K562 (cell line): ENCODE measurements at regions not wholly inside any gene's neighbourhood (a gene's known extent, or its start where the extent isn't known, plus 50 kb on each side); places are given as distances from the start of the nearest gene placed in this dataset.

Experiments used
- ATAC-seq: fragments of 200-7000 bp; cut with Tn5 transposase; 3 replicates; pipeline ENCODE4 v1.9.1; 2020; ENCODE audit warnings: moderate library complexity
- BruUV-seq: library from RNA; stranded (reverse); fragments of 400-500 nt; replicated peaks from 2 replicates; lab custom pipeline; 2021; lab: Mats Ljungman, UMichigan
- CTCF ChIA-PET: fragments of 300-600 bp; formaldehyde crosslinking; extraction: SDS; loops from one replicate; lab custom pipeline; 2021; ENCODE audit warnings: low intra/inter-chr PET ratio; lab: Yijun Ruan, JAX
- POLR2A ChIA-PET: fragments of 300-600, 350-650 bp; sonication (Branson Sonifier 250); formaldehyde crosslinking; extraction: SDS; loops from one replicate; lab custom pipeline; 2021; ENCODE audit warnings: antibody characterized with exemption, inconsistent platforms; lab: Yijun Ruan, JAX
- DNase-seq, 4 experiments: peaks; one replicate each; pipeline versions ENCODE4 v3.0.0 to v3.0.0-alpha.2; 2011 to 2018; ENCODE audit warnings: low spot score in 3 of 4, mixed read lengths in 3 of 4; ENCODE audit errors: extremely low read depth in 1 of 4
- FAIRE-seq: peaks from 2 replicates; lab custom pipeline; 2011; peaks lifted over from hg19 to GRCh38; lab: Jason Lieb, UNC
- H2AFZ ChIP-seq: 2 replicates; pipeline ENCODE4 v1.6.0; 2011; ENCODE audit warnings: low read depth, low read length, control low read depth, inconsistent platforms
- H3K27ac ChIP-seq: fragments of 200-600 bp; 3 replicates; pipeline ENCODE4 v1.8.0; 2011; ENCODE audit warnings: low read depth, mild to moderate bottlenecking, control low read depth, inconsistent platforms, low read length, moderate library complexity, mixed read lengths; ENCODE audit errors: extremely low read depth
- H3K27me3 ChIP-seq, 2 experiments: fragments of 300-600 bp in 1 of 2; 2 replicates in 1 of 2; 3 replicates in 1 of 2; pipeline versions ENCODE4 v1.6.0 to v1.8.0; 2011; ENCODE audit warnings: inconsistent platforms in 2 of 2, low read length in 2 of 2, mild to moderate bottlenecking in 1 of 2, mixed read lengths in 1 of 2, moderate library complexity in 1 of 2; ENCODE audit not compliant: control insufficient read depth in 2 of 2, insufficient read depth in 2 of 2
- H3K36me3 ChIP-seq: fragments of 300-600 bp; 3 replicates; pipeline ENCODE4 v1.8.0; 2011; ENCODE audit warnings: mild to moderate bottlenecking, low read length, inconsistent platforms; ENCODE audit not compliant: control insufficient read depth, insufficient read depth
- H3K4me1 ChIP-seq, 2 experiments: fragments of 200-600 bp in 1 of 2; replicated peaks in 1 of 2; 2 replicates in 1 of 2; 3 replicates in 1 of 2; pipeline versions ENCODE4 v1.5.1 to v1.8.0; 2011; ENCODE audit warnings: inconsistent platforms in 2 of 2, low read length in 2 of 2, mild to moderate bottlenecking in 1 of 2, mixed read lengths in 1 of 2, moderate library complexity in 1 of 2; ENCODE audit not compliant: control insufficient read depth in 2 of 2, insufficient read depth in 2 of 2
- H3K4me2 ChIP-seq: 2 replicates; pipeline ENCODE4 v1.6.1; 2011; ENCODE audit warnings: low read length, control low read depth, inconsistent platforms, mixed read lengths; ENCODE audit not compliant: insufficient read depth
- H3K4me3 ChIP-seq: fragments of 200-600 bp; sonication (generic), shearing (Covaris generic); 2 replicates; pipeline ENCODE4 v1.5.1; 2016; ENCODE audit warnings: control low read depth, inconsistent platforms
- H3K79me2 ChIP-seq: fragments of 200-600 bp; 3 replicates; pipeline ENCODE4 v1.8.0; 2011; ENCODE audit warnings: low read length, inconsistent platforms; ENCODE audit not compliant: control insufficient read depth, insufficient read depth
- H3K9ac ChIP-seq, 2 experiments: 2 replicates each; pipeline versions ENCODE4 v1.6.0 to v1.6.1; 2011; ENCODE audit warnings: low read depth in 2 of 2, low read length in 2 of 2, control low read depth in 1 of 2, inconsistent platforms in 1 of 2, mild to moderate bottlenecking in 1 of 2, mixed read lengths in 1 of 2; ENCODE audit not compliant: insufficient read depth in 1 of 2
- H3K9me1 ChIP-seq: one replicate; pipeline ENCODE4 v1.6.0; 2011; ENCODE audit warnings: inconsistent platforms, mild to moderate bottlenecking, low read length, moderate library complexity; ENCODE audit not compliant: control insufficient read depth, insufficient read depth
- H3K9me3 ChIP-seq: replicated peaks from 2 replicates; pipeline ENCODE4 v1.5.1; 2011; ENCODE audit warnings: low read depth, low read length, inconsistent platforms; ENCODE audit not compliant: control insufficient read depth, insufficient read depth
- H4K20me1 ChIP-seq: replicated peaks from 2 replicates; pipeline ENCODE4 v1.6.1; 2011; ENCODE audit warnings: low read length, inconsistent platforms, mixed read lengths; ENCODE audit not compliant: control insufficient read depth, insufficient read depth
- E2F6 ChIP-seq, 2 experiments: IDR thresholded peaks; 2 replicates each; pipeline ENCODE4 v1.6.1; 2011; ENCODE audit warnings: borderline replicate concordance in 1 of 2, control low read depth in 1 of 2, low read depth in 1 of 2, low read length in 1 of 2, mild to moderate bottlenecking in 1 of 2, mixed read lengths in 1 of 2, moderate library complexity in 1 of 2; ENCODE audit not compliant: insufficient read depth in 1 of 2, insufficient read length in 1 of 2, poor library complexity in 1 of 2, severe bottlenecking in 1 of 2; ENCODE audit errors: extremely low read depth in 1 of 2
- MGA ChIP-seq: fragments of 450-650 bp; IDR thresholded peaks from 2 replicates; pipeline ENCODE4 v1.6.1; 2016; ENCODE audit warnings: mild to moderate bottlenecking, moderate library complexity
- MTA2 ChIP-seq: fragments of 450-650 bp; IDR thresholded peaks from 2 replicates; pipeline ENCODE4 v1.6.1; 2016; ENCODE audit warnings: low read depth
- PKNOX1 ChIP-seq: fragments of 450-650 bp; IDR thresholded peaks from 2 replicates; pipeline ENCODE4 v1.6.1; 2016
- TAF1 ChIP-seq: IDR thresholded peaks from 2 replicates; pipeline ENCODE4 v1.6.1; 2011; ENCODE audit warnings: mild to moderate bottlenecking, low read length, moderate library complexity; ENCODE audit not compliant: insufficient read depth, control insufficient read depth, severe bottlenecking; ENCODE audit errors: extremely low read depth
- WGBS: fragments of 100-300 bp; shearing (Covaris generic); methylation state at CpG from one replicate; pipeline ENCODE4 v1.1.6; 2016; ENCODE audit warnings: low coverage, mixed read lengths; ENCODE audit not compliant: insufficient coverage; ENCODE audit errors: missing lambda C conversion rate; 5-methylcytosine and 5-hydroxymethylcytosine counted together
- in situ Hi-C: fragments of 300-500 bp; cut with MboI; formaldehyde crosslinking; loops from 4 replicates; pipeline ENCODE4 v1.15.0; 2018; ENCODE audit warnings: inconsistent platforms, mixed read lengths
- intact Hi-C: fragments of 100-400 bp; cut with micrococcal nuclease; formaldehyde crosslinking; loops from 2 replicates; pipeline ENCODE4 v1.14.2; 2022

- peak overlapping the region; percentile 62 for H2AFZ ChIP-seq
- ChIA-PET CTCF (interaction anchor here (0.6 kb wide), 1 partner anchor 392 kb away, joined by 3 read pairs; no protein-coding TSS in a partner anchor), POLR2A (interaction anchor here (0.5 to 1.5 kb wide), 4 partner anchors 13 to 707 kb away, joined by 3 to 5 read pairs (median 4); no protein-coding TSS in a partner anchor)
- WGBS = 32% methylated on average over 15 of the region's 16 CpGs
- H3K4me1 ChIP-seq = peaks cover 7% of the 10 kb centered on the region in 2 experiments
- 0 out of 4 replicates have a peak overlapping the region, but pooled peaks of 1 of the 2 experiments have one; percentile 1 for H3K9ac ChIP-seq
- no peaks in the 10 kb centered on the region for H3K36me3 ChIP-seq
- H3K9me1 ChIP-seq = no peaks in the 10 kb centered on the region
- intact Hi-C loops (no loop called here), in situ Hi-C loops (no loop called here)
- peak; percentile 50 for ATAC-seq
- no peaks in the 10 kb centered on the region for H3K9me3 ChIP-seq
- no peaks in the 10 kb centered on the region for H3K27me3 ChIP-seq
- peak in 3 of 4 experiments; percentile 23 to 46 (median 24) for DNase-seq
- H3K4me3 ChIP-seq = no peak overlapping the region
- no peaks in the 10 kb centered on the region for H3K79me2 ChIP-seq
- no peak overlapping the region for H3K27ac ChIP-seq
- no TSS peak for BruUV-seq
- FAIRE-seq = peak; percentile 70
- H3K4me2 ChIP-seq = no peak overlapping the region; the same call in 1 of the 2 replicates
- no peaks in the 10 kb centered on the region for H4K20me1 ChIP-seq
- TF ChIP-seq E2F6 (IDR thresholded peaks at IDR 0.05; ENCODE audit: borderline replicate concordance in 1 of 2, extremely low read depth in 1 of 2, insufficient read depth in 1 of 2, insufficient read length in 1 of 2, low read depth in 1 of 2, low read length in 1 of 2, poor library complexity in 1 of 2, severe bottlenecking in 1 of 2) = no peak
- TF ChIP-seq PKNOX1 = peak; percentile 65
- no peak; the same call in none of the 2 replicates for TF ChIP-seq MGA
- TF ChIP-seq TAF1 = no peak
- no peak for TF ChIP-seq MTA2
These were observed 115.2 kb upstream of the MAP1LC3B2 start for GRCh38 chr12:116443821-116444589.
